Activated CD8-positive, alpha-beta T cell treated with anti-CD3 and anti-CD28 coated beads, Interleukin-2, amount 10 ng/mL, durations not matched to agents 7 days and 5 days (primary cell): ENCODE measurements at regions not wholly inside any gene's neighbourhood (a gene's known extent, or its start where the extent isn't known, plus 50 kb on each side); places are given as distances from the start of the nearest gene placed in this dataset.

ENCODE experiments used
- ATAC-seq: fragments of 150-1000 bp; cut with Tn5 transposase; one replicate; pipeline ENCODE4 v1.10.0; 2021; ENCODE audit warnings: moderate library complexity
- CTCF ChIA-PET: fragments of 350-600 bp; sonication (Branson Sonifier 250); formaldehyde crosslinking; loops from one replicate; lab custom pipeline; 2021; ENCODE audit warnings: antibody characterized with exemption; lab: Charles Lee
- POLR2A ChIA-PET: fragments of 350-600 bp; sonication (Branson Sonifier 250); formaldehyde crosslinking; loops from one replicate; lab custom pipeline; 2021; ENCODE audit warnings: antibody characterized with exemption; lab: Charles Lee
- DNase-seq: peaks from one replicate; pipeline ENCODE4 v3.0.0-alpha.2; 2020
- H3K27ac Mint-ChIP-seq: one replicate; pipeline ENCODE4 v1.8.0; 2021; ENCODE audit warnings: mild to moderate bottlenecking, mixed read lengths
- H3K27me3 Mint-ChIP-seq: one replicate; pipeline ENCODE4 v1.8.0; 2021; ENCODE audit warnings: low read depth, mixed read lengths
- H3K36me3 Mint-ChIP-seq: one replicate; pipeline ENCODE4 v1.8.0; 2021; ENCODE audit warnings: low read depth, mixed read lengths
- H3K4me1 Mint-ChIP-seq: one replicate; pipeline ENCODE4 v1.8.0; 2021; ENCODE audit warnings: low read depth, mixed read lengths
- H3K4me3 Mint-ChIP-seq: one replicate; pipeline ENCODE4 v1.8.0; 2021; ENCODE audit warnings: mild to moderate bottlenecking, mixed read lengths
- H3K9me3 Mint-ChIP-seq: one replicate; pipeline ENCODE4 v1.8.0; 2022; ENCODE audit warnings: mixed read lengths; ENCODE audit not compliant: insufficient read depth

DNA sequence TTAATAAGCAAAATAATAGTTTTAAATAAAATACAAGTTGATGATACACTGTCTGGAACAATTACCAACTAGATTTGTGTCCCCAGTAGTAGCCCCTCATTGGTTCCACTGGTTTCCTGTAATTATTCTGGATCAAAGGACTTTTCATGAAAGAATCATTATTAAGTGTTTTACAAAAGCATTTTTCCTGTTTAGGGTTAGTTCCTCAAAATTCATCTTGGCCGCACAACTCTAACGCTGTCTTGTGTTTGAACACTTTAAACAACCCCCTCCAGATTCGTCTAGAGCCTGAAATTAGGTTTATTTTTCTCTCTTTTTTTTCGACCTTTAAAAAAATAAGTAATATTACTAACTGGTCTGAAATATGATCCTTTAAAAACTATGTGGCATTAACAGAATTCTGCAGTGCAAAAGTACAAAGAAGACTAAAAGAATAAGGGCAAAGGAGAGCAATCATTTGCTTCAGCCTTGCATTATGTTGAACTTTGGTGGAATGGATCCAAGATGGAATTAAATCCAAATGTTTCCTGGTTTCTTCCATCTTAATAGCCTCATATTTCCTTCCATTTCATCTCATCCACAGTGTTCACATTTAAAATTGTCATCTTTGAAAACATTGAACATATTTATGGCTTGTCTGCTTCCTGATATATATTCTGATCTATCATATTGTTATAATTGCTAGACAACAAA is 678.4 kb downstream of the IRS1 start:
- ATAC-seq, result no peak

DNA sequence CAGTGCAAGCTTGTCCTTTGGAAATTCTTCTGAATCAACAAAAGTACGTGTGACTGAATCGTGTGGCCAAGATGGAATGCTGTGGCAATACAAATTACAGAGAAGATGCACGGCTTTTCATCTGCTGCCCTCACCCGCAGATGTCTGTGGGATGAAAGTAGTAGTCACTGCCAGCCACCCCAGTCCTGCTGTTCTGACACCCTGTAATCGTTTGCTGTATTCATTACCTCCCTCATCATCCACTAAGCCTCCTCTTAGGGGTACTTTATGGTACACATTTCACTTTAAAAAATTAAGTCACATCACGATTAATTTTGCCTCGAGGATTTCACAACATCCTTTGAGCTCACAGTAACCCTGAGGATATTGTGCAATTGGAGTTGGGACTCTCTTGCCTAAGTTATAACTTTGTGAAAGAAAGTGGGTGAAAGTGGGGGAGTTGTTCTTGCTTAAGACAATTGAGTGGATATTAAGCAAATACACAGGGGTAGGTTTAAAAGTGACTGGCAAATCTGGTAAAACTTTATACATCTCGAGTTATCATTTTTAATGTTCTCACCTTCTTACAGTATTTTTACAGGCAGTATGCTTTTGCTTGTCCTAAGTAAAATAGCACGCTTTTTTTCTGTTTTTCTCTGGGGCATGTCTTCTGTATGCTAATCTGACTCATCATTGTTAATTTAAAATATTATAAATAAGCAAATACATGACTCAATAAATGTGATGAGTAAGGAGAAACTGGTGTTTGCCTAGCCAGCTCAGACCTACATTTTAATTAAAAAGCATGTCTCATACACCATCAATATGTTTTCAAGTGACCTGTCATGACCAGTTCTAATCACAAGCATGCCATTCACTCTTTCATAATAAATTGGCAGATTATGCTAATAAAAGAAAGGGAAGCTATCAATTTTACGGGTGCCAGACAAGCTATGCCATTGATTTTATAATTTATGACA is 680.9 kb downstream of the IRS1 start:
- Mint-ChIP-seq H3K36me3 (no peaks in the 10 kb centered on the region), H3K27ac (no peak overlapping the region), H3K27me3 (peaks cover 2% of the 10 kb centered on the region), H3K4me3 (no peak overlapping the region), H3K4me1 (no peaks in the 10 kb centered on the region), H3K9me3 (no peaks in the 10 kb centered on the region)
- ATAC-seq (no peak), DNase-seq (no peak)
- ChIA-PET CTCF (no interaction called here), POLR2A (no interaction called here)

More for the DNA sequence above, 678.4 kb downstream of the IRS1 start:
- H3K4me1 Mint-ChIP-seq, result no peaks in the 10 kb centered on the region
- H3K27me3 Mint-ChIP-seq, result peaks cover 2% of the 10 kb centered on the region
- H3K27ac Mint-ChIP-seq, result no peak overlapping the region
- H3K4me3 Mint-ChIP-seq, result no peak overlapping the region
- CTCF ChIA-PET, result no interaction called here
- H3K36me3 Mint-ChIP-seq, result no peaks in the 10 kb centered on the region
- POLR2A ChIA-PET, result no interaction called here
- H3K9me3 Mint-ChIP-seq, result no peaks in the 10 kb centered on the region
- DNase-seq, result no peak

DNA sequence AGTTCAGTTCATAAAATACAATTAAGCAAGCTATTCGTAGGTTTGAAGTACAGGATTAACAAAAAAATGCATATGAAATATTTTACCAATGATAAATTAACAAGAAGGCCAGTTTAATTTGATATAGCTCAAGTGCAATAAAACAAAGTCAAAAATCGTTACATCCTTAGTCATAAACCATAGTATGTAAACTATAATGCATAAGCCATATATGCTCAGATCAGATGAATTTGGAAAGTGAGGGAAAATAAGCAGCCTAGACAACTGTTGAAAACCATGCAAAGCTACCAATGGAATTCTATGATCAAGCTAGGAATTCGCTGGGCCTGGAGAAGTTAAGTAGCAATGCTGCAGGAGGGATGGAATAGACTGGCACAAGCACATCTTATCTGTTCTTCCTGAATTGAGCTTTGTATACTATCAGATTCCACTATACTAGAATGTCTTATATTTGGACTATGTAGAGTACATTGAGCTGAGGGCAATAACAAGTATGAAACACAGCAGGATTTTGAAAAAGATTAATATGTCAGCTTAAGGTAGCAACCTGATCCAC is 682.0 kb downstream of the IRS1 start:
- no peak overlapping the region for H3K27ac Mint-ChIP-seq
- POLR2A ChIA-PET, result no interaction called here
- H3K27me3 Mint-ChIP-seq, result peaks cover 2% of the 10 kb centered on the region
- ATAC-seq, result no peak
- H3K4me1 Mint-ChIP-seq, result no peaks in the 10 kb centered on the region
- H3K9me3 Mint-ChIP-seq, result no peaks in the 10 kb centered on the region
- DNase-seq, result no peak
- H3K4me3 Mint-ChIP-seq, result no peak overlapping the region
- CTCF ChIA-PET, result no interaction called here
- no peaks in the 10 kb centered on the region for H3K36me3 Mint-ChIP-seq

DNA sequence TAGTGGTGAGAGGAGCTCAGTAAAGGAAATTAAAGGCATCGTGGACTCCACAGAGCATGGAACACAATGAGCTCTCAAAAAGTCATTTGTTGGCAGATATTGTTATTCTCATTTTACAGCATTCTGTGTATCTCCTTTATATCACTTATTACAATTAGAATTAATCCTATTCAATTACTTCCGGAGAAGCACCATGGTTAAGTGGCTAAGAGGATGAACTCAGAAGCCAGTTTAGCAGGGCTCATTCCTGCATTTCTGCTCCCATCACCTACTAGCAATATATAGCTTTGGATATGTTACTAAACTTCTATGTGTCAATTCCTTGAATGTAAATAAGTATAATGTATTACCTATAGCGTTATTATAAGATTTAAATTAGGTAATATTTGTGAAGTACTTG is 683.3 kb downstream of the IRS1 start:
- Mint-ChIP-seq H3K9me3 (no peaks in the 10 kb centered on the region), H3K4me1 (no peaks in the 10 kb centered on the region), H3K4me3 (no peak overlapping the region), H3K36me3 (no peaks in the 10 kb centered on the region), H3K27ac (no peak overlapping the region), H3K27me3 (no peaks in the 10 kb centered on the region)
- ChIA-PET POLR2A (no interaction called here), CTCF (no interaction called here)
- no peak for DNase-seq
- no peak for ATAC-seq

DNA sequence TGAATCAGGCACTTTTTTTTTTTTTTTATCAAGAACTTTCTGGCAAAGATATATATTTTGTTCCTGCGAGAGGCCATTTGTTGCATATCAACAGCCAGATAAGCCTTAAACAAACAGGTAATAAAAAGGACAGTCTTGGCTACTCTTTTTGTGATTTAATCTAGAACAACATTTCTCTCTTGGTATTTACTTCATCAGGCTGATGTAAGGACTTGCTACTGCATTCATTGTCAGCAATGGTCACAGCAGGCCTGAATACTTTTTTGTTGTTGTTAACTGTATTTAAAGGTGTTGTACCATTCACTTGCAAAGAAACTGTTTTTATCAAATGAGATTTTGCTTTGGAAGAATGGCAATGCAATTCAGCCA is 683.8 kb downstream of the IRS1 start:
- no peaks in the 10 kb centered on the region for H3K36me3 Mint-ChIP-seq
- no peak overlapping the region for H3K4me3 Mint-ChIP-seq
- ChIA-PET CTCF (no interaction called here), POLR2A (no interaction called here)
- H3K27ac Mint-ChIP-seq, result no peak overlapping the region
- no peaks in the 10 kb centered on the region for H3K27me3 Mint-ChIP-seq
- DNase-seq, result no peak
- ATAC-seq, result no peak
- no peaks in the 10 kb centered on the region for H3K9me3 Mint-ChIP-seq
- no peaks in the 10 kb centered on the region for H3K4me1 Mint-ChIP-seq

DNA sequence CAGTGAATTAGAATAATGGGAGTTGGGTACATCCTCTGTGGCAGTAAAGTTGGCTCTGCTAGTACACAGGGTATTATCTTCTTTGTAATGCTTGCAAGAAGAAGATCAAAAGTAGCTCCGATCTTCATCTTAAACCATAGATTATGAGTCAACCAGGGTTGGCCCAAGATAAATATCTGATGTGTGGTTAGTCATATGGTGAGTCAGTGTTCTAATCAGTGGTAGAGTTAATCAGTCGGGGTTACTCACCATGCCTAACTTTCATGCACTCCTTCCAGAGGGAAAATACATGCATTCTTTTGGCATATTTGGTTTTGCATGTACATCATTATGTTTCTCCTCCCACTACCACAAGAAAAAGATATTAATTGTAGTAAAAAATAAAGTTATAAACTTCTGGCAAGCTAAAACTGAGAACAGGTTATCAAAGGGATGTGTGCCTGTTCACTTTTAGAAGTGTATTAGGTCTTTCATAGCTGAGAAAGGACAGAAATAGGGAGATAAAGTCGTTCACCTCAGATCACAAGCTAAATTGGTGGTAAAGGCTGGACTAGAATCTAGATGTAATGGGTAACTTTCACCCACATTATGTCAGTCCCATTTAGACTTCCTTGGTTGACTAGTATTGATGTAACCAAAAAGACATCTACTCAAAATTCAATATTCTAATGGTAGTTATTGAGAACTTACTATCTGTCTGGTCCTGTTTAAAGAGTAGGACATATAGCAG is 684.4 kb downstream of the IRS1 start:
- H3K27ac Mint-ChIP-seq, result no peak overlapping the region
- POLR2A ChIA-PET, result no interaction called here
- no peaks in the 10 kb centered on the region for H3K9me3 Mint-ChIP-seq
- ATAC-seq (no peak), DNase-seq (no peak)
- H3K4me3 Mint-ChIP-seq, result no peak overlapping the region
- CTCF ChIA-PET, result no interaction called here
- H3K36me3 Mint-ChIP-seq, result no peaks in the 10 kb centered on the region
- no peaks in the 10 kb centered on the region for H3K4me1 Mint-ChIP-seq
- no peaks in the 10 kb centered on the region for H3K27me3 Mint-ChIP-seq

DNA sequence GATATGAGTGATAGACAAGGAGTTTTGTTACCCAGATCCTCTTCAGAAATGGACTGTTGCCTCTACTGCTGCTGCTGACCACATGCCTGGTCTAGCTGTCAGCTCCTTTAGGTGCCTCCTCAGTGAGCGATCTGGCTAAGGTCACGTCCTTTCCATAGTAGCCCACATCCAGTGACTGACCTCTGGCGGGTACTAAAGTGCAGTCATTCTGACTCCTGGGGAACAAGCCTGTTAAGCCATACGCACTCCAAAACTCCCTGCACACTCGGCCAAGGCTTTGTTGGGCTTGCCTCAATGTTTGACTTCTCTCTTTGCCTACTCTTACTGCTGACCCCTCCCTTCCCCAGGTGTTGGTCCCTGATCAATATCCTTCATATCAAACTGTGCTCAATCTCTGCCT is 685.2 kb downstream of the IRS1 start:
- CTCF ChIA-PET, result no interaction called here
- Mint-ChIP-seq H3K27ac (no peak overlapping the region), H3K4me1 (no peaks in the 10 kb centered on the region), H3K36me3 (no peaks in the 10 kb centered on the region), H3K27me3 (no peaks in the 10 kb centered on the region), H3K4me3 (no peak overlapping the region), H3K9me3 (no peaks in the 10 kb centered on the region)
- POLR2A ChIA-PET, result no interaction called here
- DNase-seq, result no peak
- ATAC-seq, result no peak

DNA sequence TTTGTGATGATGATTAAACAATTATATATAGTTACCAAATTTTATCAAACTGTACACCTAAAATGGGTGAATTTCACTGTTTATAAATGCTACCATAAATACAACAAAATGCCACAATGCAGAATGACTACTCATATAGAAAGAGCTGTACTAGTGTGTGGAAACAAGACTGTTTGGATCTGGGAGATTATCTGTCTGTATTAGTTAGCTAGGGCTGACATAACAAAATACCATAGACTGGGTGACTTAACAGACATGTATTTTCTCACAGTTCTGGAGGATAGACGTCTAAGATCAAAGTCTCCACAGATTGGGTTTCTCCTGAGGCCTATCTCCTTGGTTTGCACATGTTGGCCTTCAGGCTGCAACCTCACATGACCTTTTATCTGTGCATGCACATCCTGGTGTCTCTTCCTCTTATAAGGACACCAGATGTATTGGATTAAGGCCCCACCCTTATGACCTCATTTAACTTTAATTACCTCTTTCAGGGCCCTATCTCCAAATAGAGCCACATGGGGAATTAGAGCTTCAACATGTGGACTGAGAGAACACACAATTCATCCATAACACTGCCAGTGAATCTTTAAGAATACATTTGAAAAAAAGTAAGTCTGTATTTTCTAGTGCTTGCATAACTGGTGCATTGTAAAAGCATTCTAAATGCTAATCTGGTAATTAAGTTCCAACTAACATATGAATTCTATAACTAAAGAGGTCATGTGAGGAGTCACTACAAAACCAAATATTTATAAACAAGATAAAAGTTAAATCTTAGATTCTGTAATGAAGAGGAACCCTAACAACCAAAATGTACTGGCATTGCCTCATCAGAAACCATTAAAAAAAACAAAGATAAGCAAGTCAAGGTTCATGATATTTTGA is 699.6 kb downstream of the NYAP2 start:
- no peak for DNase-seq
- no peaks in the 10 kb centered on the region for H3K4me1 Mint-ChIP-seq
- ChIA-PET POLR2A (no interaction called here), CTCF (no interaction called here)
- H3K36me3 Mint-ChIP-seq, result no peaks in the 10 kb centered on the region
- H3K9me3 Mint-ChIP-seq, result no peaks in the 10 kb centered on the region
- no peak overlapping the region for H3K4me3 Mint-ChIP-seq
- ATAC-seq, result no peak
- H3K27ac Mint-ChIP-seq, result no peak overlapping the region
- H3K27me3 Mint-ChIP-seq, result no peaks in the 10 kb centered on the region

DNA sequence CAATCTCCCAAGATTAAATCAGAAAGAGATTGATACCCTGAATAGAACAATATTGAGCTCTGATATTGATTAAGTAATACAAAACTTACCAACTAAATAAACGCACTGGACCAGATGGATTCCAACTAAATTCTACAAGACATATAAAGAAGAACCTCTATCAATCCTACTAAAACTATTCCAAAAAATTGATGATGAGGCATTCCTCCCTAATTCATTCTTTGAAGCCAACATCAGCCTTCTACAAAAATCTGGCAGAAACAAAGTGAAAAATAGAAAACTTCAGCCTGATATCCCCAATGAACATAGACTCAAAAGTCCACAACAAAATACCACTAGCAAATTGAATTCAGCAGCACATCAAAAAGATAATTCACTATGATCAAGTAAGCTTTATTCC is 695.5 kb downstream of the NYAP2 start:
- no peaks in the 10 kb centered on the region for H3K9me3 Mint-ChIP-seq
- DNase-seq, result no peak
- CTCF ChIA-PET, result no interaction called here
- H3K36me3 Mint-ChIP-seq, result no peaks in the 10 kb centered on the region
- H3K27ac Mint-ChIP-seq, result no peak overlapping the region
- no peak overlapping the region for H3K4me3 Mint-ChIP-seq
- H3K4me1 Mint-ChIP-seq, result no peaks in the 10 kb centered on the region
- H3K27me3 Mint-ChIP-seq, result no peaks in the 10 kb centered on the region
- POLR2A ChIA-PET, result no interaction called here
- no peak for ATAC-seq

DNA sequence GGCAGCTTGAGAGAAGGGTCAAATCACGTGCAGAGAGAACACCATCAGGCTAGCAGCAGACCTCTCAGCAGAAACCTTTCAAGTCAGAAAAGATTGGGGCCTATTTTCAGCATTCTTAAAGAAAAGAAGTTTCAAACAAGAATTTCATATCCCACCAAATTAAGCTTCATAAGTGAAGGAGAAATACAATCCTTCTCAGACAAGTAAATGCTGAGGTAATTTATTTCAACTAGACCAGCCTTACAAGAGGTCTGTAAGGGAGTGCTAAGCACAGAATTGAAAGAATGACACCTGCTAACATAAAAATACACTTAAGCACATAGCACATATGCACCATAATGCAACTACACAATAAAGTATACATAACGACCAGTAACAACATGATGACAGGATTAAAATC is 693.9 kb downstream of the NYAP2 start:
- H3K27me3 Mint-ChIP-seq, result no peaks in the 10 kb centered on the region
- ATAC-seq (no peak), DNase-seq (no peak)
- ChIA-PET CTCF (no interaction called here), POLR2A (no interaction called here)
- no peak overlapping the region for H3K27ac Mint-ChIP-seq
- H3K9me3 Mint-ChIP-seq, result no peaks in the 10 kb centered on the region
- H3K4me1 Mint-ChIP-seq, result no peaks in the 10 kb centered on the region
- H3K36me3 Mint-ChIP-seq, result no peaks in the 10 kb centered on the region
- H3K4me3 Mint-ChIP-seq, result no peak overlapping the region

DNA sequence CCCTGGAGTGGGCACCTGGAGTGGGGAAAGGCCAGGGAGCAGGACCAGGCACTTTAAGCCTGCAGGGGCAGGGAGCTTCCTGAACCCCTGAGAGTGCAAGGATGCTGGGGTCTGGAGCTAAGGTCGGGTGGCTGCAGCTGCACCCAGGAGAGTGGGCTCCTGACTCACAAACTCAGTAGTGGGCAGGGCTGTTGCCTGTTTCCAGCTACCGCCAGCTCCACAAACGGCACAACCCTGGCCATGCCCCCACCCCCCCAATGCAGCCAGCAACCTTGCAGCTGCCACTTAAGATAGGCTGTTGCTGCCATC is 688.8 kb downstream of the NYAP2 start:
- Mint-ChIP-seq H3K4me1 (no peaks in the 10 kb centered on the region), H3K4me3 (no peak overlapping the region), H3K27ac (no peak overlapping the region), H3K9me3 (no peaks in the 10 kb centered on the region), H3K27me3 (no peaks in the 10 kb centered on the region), H3K36me3 (no peaks in the 10 kb centered on the region)
- CTCF ChIA-PET, result no interaction called here
- POLR2A ChIA-PET, result no interaction called here
- DNase-seq (no peak), ATAC-seq (no peak)
